Esophagus muscularis mucosa (tissue), 4 donors: ENCODE measurements at regions not wholly inside any gene's neighbourhood (a gene's known extent, or its start where the extent isn't known, plus 50 kb on each side); places are given as distances from the start of the nearest gene placed in this dataset.

ENCODE experiments used
- EP300 ChIP-seq: sonication (generic); formaldehyde crosslinking; IDR thresholded peaks from one replicate; pipeline ENCODE4 v1.6.1; 2017; ENCODE audit warnings: antibody characterized with exemption
- POLR2A ChIP-seq: fragments of 450-650 bp; IDR thresholded peaks from one replicate; pipeline ENCODE4 v1.6.1; 2017; ENCODE audit warnings: antibody characterized with exemption, moderate library complexity, mild to moderate bottlenecking, low read depth
- POLR2AphosphoS5 ChIP-seq, 2 donors: sonication (generic); formaldehyde crosslinking; IDR thresholded peaks; one replicate each; pipeline ENCODE4 v1.6.1; 2017; ENCODE audit warnings: antibody characterized with exemption in 2 of 2
- TF ChIP-seq, protein P1 (sequence below), 3 experiments: fragments of 200-600 bp in 2 of 3; fragments of 450-650 bp in 1 of 3; sonication (generic) in 2 of 3; IDR thresholded peaks; one replicate each; pipeline ENCODE4 v1.5.1; 2017 to 2019; ENCODE audit warnings: antibody characterized with exemption in 3 of 3, mild to moderate bottlenecking in 2 of 3, moderate library complexity in 1 of 3

DNA sequence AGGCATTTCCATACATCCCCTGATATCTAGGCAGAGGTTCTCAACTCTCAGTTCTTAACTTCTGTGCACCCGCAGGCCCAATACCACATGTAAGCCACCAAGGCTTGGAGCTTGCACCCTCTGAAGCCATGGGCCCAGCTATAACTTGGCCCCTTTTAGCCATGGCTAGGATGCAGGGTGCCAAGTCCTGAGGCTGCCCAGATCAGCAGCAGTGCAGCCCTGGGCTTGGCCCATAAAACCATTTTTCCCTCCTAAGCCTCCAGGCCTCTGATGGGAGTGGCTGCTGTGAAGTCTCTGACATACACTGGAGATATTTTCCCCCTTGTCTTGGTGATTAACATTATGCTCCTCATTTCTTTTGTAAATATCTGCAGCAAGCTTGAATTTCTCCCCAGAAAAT lies 110.3 kb upstream of the CNTN1 start:
- TF ChIP-seq POLR2A = no peak
- TF ChIP-seq, protein P1, sequence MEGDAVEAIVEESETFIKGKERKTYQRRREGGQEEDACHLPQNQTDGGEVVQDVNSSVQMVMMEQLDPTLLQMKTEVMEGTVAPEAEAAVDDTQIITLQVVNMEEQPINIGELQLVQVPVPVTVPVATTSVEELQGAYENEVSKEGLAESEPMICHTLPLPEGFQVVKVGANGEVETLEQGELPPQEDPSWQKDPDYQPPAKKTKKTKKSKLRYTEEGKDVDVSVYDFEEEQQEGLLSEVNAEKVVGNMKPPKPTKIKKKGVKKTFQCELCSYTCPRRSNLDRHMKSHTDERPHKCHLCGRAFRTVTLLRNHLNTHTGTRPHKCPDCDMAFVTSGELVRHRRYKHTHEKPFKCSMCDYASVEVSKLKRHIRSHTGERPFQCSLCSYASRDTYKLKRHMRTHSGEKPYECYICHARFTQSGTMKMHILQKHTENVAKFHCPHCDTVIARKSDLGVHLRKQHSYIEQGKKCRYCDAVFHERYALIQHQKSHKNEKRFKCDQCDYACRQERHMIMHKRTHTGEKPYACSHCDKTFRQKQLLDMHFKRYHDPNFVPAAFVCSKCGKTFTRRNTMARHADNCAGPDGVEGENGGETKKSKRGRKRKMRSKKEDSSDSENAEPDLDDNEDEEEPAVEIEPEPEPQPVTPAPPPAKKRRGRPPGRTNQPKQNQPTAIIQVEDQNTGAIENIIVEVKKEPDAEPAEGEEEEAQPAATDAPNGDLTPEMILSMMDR (IDR thresholded peaks at IDR 0.05) = no peak
- no peak for TF ChIP-seq EP300
- TF ChIP-seq POLR2AphosphoS5 (IDR thresholded peaks at IDR 0.05) = no peak
